ENCODE measurements at regions not wholly inside any gene's neighbourhood (a gene's known extent, or its start where the extent isn't known, plus 50 kb on each side); places are given as distances from the start of the nearest gene placed in this dataset.

DNA sequence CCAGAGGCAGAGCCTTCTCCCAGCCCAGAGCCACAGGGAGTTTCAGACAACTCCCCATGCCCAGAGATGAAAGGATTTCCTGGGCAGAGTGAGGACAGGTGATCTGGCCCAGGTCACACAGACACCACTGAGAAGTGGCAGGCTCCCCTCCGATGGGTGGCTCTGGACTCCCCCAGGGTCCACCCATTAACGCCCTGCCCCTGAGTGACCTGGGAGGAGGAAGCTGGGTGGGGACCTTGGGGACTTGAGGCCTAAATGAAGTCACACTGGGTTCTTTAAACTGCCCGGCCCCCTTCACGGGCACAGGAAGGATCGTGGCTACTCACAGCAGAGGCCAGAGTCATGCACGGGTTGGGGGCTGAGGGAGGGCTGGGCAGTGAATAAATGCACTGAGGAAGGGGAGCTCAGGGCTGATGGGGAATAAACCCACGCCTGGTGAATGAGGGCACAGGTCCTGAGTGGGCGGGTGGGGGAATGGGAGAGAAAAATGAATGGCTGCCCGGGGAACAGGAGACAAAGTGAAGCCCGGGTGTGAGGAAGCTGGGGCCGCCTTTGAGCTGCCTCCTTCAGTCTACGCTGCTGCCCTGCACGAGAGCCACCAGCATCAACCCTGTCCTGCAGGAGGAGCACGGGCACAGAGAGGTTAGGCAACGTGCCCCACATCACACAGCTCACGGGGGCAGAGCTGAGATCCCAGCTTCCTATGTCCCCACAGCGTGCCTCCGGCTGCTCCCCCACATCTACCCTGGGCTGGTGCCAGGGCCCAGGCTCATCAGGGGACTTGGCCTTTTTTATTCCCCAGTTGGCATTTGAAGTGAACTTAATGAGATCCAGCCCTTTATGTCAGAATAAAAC, 404.3 kb downstream of the MATN1 start:
- DNase-seq (ENCODE audit: missing footprints) (no peak), ATAC-seq (no peak)
- intact Hi-C loops (cut with DNase I) = no loop called here

DNA sequence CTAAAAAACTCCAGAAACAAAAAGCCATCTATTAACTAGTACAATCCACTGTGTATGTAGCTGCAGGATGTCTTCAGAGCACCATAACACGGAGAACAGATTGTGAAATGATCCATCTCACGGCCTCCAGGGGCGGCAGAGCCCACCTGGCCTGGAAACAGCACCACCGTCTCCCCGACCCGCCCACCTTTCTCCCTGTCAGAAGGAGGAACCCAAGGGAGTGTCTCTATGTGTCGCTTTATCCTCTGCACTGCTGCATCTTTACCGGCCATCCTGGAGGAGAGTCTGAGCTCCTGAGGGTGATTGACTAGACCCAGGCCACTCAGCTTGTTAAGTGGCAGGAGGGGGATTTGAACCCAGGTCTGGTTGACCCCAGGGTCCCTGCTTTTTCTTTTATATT, 405.0 kb downstream of the MATN1 start:
- intact Hi-C loops (cut with DNase I) = no loop called here
- no peak for DNase-seq (ENCODE audit: missing footprints)
- ATAC-seq = no peak

DNA sequence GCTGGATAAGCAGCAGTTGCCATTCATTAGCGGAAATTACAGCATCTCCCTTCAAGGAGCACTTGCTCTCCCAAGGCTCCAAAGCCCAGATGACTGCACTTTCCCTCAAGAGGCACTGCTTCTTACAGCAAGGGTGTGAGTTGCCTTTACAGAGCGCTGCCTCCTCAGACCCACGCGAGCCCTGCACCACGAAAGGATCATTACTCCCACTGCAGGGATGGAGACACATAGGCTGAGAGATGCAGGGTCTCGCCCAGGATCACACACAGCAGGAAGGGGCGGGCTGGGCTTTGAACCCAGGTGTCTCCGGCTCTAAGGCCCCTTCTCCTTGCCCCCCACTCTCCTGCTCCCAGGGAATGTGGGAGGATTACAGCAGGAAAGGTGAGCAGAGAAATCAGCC, 405.5 kb downstream of the MATN1 start:
- DNase-seq (ENCODE audit: missing footprints) (no peak), ATAC-seq (no peak)
- intact Hi-C loops (cut with DNase I) = no loop called here

DNA sequence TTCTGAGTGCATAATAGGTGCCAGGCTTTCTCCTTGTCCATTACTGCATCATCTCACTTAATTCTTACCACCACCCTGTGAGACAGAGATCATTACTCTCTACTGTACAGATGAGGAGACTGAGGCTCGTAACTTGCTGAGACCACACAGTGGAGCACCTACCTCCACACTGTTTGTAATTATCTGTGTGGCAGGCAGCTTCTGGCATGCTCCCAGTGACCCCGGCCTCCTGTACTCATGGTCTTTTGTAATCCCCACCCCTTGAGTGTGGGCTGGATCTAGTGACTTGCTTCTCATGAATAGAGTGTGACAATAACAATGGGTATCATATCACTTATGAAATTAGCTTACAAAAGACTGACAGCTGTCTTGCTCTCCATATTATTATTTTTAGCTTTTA, 407.3 kb downstream of the MATN1 start:
- ATAC-seq (no peak), DNase-seq (ENCODE audit: missing footprints) (no peak)

DNA sequence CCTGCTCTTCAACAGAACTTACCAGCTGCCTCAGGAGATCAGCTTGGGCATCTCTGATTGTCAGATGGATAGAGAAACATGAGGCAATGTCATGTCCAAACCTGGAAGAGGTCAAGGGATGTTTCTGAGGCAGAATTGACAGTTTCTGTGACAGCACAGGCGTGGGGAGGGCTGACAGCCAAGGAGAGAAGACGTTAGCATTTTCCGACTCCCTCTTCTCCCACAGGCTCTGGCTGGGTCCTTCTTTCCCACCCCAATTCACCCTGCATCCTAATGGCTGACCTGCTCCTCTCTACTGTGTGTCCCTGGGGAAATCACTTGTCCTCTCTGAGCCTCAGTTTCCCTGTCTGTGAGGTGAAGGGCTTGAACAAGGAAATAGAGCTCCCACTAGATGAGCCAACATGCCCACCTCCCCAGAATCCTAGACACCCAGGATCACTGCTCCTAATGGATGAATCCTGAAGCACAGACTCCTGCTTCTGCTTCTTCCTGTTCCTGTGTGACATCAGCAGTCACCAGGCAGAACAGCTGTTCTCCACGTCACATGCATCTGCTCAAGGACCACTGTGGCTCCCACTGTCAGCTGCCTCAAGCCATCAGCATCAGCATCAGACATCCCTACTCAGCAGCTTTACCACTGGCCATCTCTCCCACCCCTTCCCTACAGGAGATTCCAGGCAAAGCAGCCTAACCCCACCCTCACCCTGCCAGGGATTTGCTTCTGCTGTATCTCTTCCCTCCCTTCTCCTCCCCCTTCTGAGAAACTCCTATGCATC, 408.0 kb downstream of the MATN1 start:
- no peak for DNase-seq (ENCODE audit: missing footprints)
- ATAC-seq = no peak
- intact Hi-C loops (cut with DNase I) = no loop called here

More for the DNA sequence above, 407.3 kb downstream of the MATN1 start:
- intact Hi-C loops (cut with DNase I) = no loop called here

DNA sequence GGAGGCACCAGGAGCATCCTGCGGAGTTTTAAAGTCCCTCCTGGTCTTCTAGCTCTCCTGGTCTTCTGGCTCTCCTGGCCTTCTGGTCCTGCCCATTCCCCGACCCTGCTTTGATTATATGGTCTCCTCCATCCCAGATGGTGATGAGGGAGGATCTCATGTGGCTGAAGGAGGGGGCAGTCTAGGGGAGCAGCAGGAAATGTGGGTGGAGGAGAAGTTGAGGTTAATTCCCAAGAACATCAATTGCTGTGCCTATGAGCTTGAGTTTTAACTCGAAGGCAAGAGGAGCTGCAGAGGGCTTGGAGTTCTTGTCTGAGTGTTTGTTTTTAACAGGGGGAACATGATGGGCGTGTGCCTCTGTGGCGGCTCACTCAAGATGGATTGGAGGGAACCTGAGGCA, 408.8 kb downstream of the MATN1 start:
- DNase-seq (ENCODE audit: missing footprints) = no peak

DNA sequence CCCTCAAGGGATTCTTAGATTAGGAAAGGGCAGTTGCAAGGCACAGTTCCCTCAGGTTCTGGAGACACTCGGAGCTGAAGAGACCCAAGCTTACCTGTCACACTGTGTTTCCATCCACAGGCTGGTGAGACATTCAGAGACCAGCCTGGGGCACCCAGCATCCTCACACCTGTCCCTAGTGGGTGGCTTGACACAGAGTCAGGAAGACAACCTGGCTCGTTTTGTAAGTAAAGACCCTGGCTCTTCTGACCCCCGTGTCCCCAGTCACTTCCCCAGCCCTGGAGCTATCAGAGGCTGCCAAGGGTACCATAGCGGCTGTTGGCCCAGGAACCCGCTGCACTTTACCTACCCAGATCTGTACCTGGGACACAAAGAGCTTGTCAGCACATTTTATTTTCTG, 409.8 kb downstream of the MATN1 start:
- DNase-seq (ENCODE audit: missing footprints) (no peak), ATAC-seq (no peak)
- intact Hi-C loops (cut with DNase I) = no loop called here

More for the DNA sequence above, 408.8 kb downstream of the MATN1 start:
- no peak for ATAC-seq
- intact Hi-C loops (cut with DNase I) = no loop called here

DNA sequence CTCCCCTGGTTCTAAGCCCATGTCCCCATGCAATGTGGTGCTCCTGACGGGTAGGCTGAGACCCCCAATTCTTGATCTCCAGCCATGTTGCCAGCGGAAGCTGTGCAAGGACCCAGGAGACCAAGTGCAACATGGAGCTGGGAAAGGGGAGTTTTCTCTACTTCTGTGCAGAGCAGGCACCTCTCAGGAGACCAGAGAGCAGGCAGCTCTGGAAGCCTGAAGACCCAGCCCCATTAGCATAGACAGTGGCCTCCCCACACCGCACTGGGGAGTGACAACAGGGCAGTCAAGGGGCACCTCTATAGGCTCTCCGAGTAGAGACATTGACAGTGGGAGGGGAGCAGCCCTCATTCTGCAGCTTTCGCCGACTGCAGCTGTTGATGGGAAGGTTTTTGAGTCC, 410.2 kb downstream of the MATN1 start:
- ATAC-seq (no peak), DNase-seq (ENCODE audit: missing footprints) (no peak)
- intact Hi-C loops (cut with DNase I) = no loop called here

DNA sequence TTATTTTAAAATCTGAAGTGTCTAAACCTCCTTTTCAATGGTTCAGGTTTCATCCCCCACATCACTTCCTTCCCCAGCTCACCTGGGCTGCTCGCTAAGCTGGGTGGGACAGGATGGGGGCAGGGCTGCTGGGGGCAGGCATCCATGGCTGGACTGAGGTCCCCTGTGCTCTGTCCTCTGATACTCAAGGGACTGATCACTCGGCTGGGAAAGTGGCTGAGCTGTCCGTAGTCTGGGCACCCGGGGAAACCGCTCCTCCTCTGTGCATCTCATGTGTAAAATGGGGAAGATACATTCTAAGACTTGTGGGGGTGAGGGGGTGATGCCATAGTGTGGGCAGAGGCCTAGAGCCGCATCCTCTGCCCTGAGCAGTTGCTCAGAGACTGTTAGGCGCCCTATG, 411.2 kb downstream of the MATN1 start:
- intact Hi-C loops (cut with DNase I) = no loop called here
- no peak for ATAC-seq
- no peak for DNase-seq (ENCODE audit: missing footprints)

DNA sequence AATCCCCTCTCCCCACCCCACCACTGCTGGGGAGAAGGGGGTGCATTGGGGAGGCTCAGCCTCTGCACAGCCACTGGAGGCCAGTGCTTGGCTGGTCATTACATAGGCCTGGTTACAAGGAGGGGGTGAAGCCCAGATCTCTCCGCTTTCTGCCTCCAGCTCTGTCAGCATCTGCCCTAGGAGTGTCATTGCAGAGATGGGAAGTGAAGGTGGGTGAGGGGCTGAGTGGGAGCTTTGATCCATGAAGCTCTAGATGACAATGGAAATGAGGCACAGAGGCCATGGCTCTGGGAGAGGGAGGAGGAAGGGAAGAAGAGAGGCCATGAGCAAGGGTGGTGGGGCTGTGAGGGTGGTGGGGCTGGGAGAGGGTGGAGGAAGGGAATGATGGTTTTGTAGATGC, 411.6 kb downstream of the MATN1 start:
- intact Hi-C loops (cut with DNase I) = no loop called here
- DNase-seq (ENCODE audit: missing footprints) (no peak), ATAC-seq (no peak)

DNA sequence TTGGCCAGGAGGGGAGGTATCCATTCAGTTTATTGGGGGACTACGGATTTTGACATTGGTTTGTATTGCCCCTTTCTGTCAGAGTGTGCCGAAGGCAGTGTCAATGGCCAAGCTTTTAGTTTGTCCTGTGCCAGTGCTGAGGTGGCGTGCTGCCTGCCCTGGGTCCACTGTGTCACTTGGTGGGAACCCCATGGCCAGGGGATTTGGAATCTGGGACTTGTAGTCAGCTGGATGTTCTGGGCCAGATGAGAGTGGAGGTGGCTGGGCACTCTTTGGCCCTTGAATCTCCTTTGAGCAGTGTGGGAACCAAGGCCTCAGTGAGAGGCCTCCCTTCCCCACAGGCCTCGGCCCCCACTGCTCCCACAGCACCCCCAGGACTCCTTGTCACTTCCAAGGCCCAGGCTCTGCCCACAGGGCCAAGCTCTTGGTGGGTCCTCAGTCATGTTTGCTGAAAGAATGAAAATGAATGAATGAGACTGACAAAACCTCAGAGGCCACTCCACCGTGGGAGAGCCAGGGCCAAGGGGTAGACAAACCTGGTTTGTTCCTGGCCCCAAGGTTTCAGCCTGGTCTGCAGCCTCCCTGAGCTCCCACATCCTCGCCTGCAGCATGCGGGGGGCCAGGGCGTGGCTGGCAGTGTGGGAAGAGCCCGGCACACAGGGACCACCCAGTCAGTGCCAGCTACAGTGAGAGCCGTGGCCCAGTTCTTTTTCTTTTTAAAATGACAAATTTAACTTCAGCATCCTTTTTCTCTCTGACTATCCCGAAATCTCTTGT, 412.2 kb downstream of the MATN1 start:
- intact Hi-C loops (cut with DNase I) = no loop called here
- DNase-seq (ENCODE audit: missing footprints) = no peak
- ATAC-seq = no peak

DNA sequence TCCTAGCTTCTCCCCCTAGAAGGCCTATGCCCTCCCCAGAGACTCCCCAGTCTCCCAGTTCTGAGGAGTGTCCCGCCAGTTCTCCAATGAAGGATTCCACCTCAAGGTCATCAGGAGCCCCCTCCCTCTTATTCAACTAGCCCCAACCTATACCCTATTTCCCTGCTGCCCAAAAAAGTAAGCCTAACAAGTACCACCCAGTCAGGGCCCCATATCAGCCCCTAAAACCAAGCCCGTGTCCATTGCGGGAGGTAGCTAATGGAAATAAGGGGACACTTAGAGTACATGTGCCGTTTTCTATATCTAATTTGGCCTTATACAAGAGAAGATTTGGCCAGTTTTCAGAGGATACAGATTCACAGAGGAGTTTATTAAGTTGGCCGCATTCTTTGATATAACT, 416.2 kb downstream of the MATN1 start:
- ATAC-seq (no peak), DNase-seq (ENCODE audit: missing footprints) (no peak)
- intact Hi-C loops (cut with DNase I) = no loop called here

DNA sequence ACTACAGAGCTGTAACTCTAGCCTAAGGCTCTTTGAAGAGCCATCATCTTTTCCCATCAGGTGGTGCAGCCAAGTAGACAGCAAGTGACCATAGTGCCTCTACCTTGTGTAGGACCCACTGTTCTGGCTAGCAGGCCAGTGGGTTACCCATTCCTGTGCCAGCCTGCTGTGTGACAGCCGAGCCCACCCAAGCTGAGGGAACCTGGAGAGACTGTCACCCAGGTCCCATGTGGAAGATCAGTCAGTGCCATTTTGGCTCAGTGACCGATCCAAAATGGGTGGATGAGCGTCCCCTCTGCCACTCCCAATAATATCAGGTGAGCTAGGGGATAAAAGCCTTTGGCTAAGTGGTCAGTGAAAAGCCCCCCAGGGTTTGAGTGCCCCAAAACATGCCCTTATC, 417.9 kb downstream of the MATN1 start:
- intact Hi-C loops (cut with DNase I) = no loop called here
- ATAC-seq = no peak
- no peak for DNase-seq (ENCODE audit: missing footprints)

DNA sequence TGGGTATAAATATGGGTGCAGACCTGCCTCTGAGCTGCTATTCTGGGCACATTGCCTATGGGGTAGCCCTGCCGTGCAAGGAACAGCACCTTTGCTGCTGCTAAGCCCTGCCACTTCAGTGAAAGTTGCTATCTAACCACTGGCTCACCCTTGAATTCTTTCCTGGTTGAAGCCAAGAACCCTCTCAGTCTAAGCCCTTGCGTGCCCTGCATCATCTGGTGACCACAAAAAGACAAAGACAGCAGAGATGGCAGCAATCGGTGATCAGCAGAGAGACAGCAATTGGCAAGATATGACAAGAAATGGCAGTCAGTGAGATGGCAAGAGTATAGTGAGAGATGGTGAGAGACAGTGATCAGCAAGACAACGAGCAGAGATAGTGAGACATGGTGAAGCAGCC, 418.3 kb downstream of the MATN1 start:
- DNase-seq (ENCODE audit: missing footprints) (no peak), ATAC-seq (no peak)
- intact Hi-C loops (cut with DNase I) = no loop called here

DNA sequence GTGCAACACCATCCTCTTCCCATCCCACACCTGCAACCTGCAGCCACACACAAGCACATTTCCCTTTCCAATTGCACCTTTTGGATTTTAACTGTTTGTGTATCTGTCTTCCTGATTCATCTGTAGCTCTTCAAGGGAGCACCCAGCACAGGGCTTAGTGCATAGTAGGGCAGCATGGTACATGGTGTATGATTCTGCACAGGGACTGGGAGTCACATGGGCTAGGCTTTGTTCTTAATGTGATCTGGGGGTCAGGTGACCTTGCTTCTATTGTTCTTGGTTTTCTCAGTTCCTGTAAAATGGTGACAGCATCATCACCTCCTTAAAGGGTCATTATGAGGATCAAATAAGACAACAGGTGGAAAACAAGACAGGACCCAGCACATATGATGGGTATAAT, 419.3 kb downstream of the MATN1 start:
- DNase-seq (ENCODE audit: missing footprints) (no peak), ATAC-seq (no peak)
- intact Hi-C loops (cut with DNase I) = no loop called here

DNA sequence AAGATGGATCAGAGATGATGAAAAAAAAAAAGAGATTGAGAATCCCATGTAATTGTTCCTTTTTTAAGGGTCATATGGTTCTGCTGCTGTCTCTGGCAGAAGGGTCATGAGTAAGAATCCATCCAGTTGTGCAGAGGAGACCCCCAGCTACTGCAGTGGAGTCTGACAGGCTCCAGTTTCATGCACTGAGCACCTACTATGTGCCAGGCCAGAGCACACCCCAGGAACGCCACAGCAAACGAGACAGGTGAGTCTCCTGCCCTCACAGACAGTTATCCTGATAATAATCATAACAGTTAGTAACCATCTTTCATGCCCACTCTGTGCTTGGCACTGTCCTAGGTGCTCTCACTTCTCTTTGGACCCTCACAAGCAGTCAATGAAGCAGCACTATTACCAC, 420.0 kb downstream of the MATN1 start:
- ATAC-seq (no peak), DNase-seq (ENCODE audit: missing footprints) (no peak)
- intact Hi-C loops (cut with DNase I) = no loop called here

DNA sequence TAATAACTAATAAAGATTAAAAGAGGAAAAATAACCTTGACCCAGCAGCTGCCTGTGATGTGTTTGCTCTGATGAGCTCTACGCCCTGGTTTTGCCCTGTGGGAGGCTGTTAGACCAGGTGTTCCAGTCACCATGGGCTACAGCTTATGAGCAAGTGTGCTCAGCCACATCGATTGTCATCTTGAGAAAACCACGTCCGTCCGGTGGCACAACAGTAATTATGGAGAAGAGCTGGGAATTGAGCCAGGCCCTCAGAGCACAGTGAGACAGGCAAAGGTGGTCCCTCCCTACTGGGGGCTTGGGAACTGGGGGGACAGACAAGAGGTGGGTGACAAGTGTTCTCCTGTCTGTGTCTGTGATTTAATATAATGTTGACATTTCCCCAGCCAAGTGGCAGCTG, 420.5 kb downstream of the MATN1 start:
- DNase-seq (ENCODE audit: missing footprints) = no peak
- intact Hi-C loops (cut with DNase I) = no loop called here

DNA sequence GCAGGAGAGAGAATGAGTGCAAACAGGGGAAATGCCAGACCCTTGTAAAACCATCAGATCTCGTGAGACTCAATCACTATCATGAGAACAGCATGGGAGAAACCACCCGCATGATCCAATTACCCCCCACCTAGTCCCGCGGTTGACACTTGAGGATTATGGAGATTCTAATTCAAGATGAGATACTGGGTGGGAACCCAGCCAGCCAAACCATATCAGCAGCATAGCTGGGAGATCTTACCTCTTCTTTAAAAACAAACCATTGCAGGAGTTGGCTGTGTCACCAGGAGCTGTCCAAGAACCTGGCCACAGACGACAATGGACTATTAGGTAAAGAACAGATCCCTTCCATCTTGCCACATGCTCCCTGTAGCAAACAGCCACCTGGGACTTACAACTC, 422.7 kb downstream of the MATN1 start:
- ATAC-seq = no peak
- DNase-seq (ENCODE audit: missing footprints) = no peak
- intact Hi-C loops (cut with DNase I) = no loop called here

More for the DNA sequence above, 420.5 kb downstream of the MATN1 start:
- ATAC-seq = no peak

DNA sequence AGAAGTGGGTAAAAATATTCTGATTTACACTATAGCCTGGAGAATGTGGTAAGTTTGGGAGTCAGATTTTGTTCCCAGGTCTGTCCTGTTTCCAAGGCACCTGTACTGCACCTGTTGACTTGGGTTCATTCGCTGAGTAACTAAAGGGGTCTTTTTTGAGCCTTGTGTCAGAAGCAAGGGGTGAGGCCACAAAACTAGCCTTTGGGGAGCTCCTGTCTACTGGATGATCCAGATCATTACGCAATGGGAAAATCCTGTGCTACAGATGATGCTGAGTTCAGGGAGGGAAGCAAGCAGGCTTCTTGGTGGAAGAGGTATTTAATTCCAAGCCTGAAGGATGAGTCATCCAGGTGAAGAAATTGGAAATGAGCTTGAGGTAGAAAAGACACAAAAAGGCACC, 424.0 kb downstream of the MATN1 start:
- no peak for ATAC-seq
- intact Hi-C loops (cut with DNase I) = no loop called here
- DNase-seq (ENCODE audit: missing footprints) = no peak

DNA sequence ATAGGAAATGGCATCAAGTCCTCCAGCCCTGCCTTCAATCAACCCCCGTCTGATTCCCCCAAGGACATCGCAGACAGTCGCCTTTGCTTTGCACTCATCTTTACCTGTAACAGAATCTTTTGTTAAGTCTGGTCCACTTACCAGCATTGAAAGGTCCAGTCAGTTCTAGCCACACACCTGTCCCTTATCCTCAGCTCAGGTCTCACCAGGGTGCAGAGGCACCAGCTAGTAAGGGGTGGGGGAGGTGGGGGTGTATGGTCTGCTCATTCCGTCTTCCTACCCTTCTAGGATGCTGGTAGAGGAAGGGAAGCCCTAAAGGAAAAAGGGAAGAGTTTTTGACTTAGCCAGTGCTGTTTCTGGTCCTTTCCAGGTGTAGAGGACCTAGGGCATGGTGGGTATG, 427.7 kb downstream of the MATN1 start:
- ATAC-seq (no peak), DNase-seq (ENCODE audit: missing footprints) (no peak)
- intact Hi-C loops (cut with DNase I) = no loop called here
